ENCODE measurements at regions not wholly inside any gene's neighbourhood (a gene's known extent, or its start where the extent isn't known, plus 50 kb on each side); places are given as distances from the start of the nearest gene placed in this dataset.

DNA sequence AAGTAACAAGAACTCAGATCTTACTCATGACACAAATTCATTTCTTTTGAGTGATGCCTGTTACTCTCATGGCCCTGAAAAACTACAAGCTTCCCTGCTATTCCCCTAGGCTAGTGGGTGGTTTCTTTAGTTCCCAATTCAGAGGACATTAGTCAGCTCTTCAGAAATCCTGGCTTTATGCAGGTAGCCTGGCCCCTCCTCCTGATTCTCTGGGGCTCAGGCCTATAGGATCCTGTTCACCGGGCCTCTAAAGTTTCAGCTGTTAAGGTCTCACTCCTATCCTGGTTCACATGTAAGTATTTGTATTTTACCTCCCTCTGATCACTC, 87.3 kb upstream of the IRX5 start:
- no peak overlapping the region for H3K27ac ChIP-seq
- in situ Hi-C loops (cut with HindIII; ENCODE audit: low pct_ligation_motif_present, low sequenced_read_pairs), result no loop called here
- no peak for DNase-seq
- H3K36me3 ChIP-seq (replicated peaks), result no peaks in the 10 kb centered on the region
- H3K27me3 ChIP-seq (replicated peaks), result no peaks in the 10 kb centered on the region
- TF ChIP-seq, protein P1, sequence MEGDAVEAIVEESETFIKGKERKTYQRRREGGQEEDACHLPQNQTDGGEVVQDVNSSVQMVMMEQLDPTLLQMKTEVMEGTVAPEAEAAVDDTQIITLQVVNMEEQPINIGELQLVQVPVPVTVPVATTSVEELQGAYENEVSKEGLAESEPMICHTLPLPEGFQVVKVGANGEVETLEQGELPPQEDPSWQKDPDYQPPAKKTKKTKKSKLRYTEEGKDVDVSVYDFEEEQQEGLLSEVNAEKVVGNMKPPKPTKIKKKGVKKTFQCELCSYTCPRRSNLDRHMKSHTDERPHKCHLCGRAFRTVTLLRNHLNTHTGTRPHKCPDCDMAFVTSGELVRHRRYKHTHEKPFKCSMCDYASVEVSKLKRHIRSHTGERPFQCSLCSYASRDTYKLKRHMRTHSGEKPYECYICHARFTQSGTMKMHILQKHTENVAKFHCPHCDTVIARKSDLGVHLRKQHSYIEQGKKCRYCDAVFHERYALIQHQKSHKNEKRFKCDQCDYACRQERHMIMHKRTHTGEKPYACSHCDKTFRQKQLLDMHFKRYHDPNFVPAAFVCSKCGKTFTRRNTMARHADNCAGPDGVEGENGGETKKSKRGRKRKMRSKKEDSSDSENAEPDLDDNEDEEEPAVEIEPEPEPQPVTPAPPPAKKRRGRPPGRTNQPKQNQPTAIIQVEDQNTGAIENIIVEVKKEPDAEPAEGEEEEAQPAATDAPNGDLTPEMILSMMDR (IDR thresholded peaks at IDR 0.05; ENCODE audit: low read depth, low read length, missing control alignments), result no peak
- no peak overlapping the region for H3K4me3 ChIP-seq (ENCODE audit: low read depth, low read length)

DNA sequence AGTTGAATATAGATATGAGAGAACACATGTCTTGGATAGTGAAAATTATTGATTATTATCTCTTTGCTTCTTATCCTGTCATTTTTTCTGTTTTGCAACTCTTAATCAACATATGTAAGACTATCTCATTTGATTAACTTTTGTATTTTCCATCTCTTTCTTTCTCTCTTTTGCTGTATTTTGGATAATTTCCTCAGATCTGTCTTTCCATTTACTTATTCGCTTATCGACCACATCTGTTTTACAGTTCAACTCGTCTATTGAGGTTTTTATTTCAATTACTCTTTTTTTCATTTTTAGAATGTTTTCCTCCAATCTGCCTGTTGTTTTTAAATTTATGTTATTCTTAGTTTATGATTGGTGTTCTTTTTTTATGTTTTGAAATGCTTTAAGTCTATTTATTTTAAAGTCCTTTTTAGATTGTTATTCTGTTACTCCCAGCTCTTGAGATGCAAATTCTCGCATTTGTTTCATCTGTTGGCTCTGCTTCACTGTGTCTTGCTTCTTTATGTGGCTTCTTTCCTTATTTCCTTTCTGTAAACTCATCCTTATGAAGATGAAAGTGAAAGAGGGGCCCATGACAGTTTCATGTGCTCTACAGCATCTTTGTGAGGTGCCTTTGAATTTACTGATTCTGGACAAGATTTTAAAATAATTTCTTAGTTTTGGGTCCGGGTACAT, 87.8 kb upstream of the IRX5 start:
- Histone ChIP-seq H3K27ac (no peak overlapping the region), H3K27me3 (replicated peaks) (no peaks in the 10 kb centered on the region), H3K4me3 (ENCODE audit: low read depth, low read length) (no peak overlapping the region), H3K36me3 (replicated peaks) (no peaks in the 10 kb centered on the region)
- TF ChIP-seq, protein P1 (IDR thresholded peaks at IDR 0.05; ENCODE audit: low read depth, low read length, missing control alignments), result no peak
- no peak for DNase-seq
- in situ Hi-C loops (cut with HindIII; ENCODE audit: low pct_ligation_motif_present, low sequenced_read_pairs), result no loop called here

DNA sequence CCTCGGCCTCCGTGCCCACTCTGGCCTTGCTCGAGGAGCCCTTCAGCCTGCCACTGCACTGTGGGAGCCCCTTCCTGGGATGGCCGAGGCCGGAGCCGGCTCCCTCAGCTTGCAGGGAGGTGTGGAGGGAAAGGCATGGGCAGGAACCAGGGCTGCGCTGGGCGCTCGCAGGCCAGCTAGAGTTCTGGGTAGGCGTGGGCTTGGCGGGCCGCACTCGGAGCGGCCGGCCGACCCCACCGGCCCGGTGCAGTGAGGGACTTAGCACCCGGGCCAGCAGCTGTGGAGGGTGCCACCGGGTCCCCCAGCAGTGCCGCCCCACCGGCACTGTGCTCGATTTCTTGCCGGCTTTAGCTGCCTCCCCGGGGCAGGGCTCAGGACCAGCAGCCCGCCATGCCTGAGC, 101.0 kb upstream of the IRX5 start:
- DNase-seq, result no peak
- H3K4me3 ChIP-seq (ENCODE audit: low read depth, low read length), result no peak overlapping the region
- no peak overlapping the region for H3K27ac ChIP-seq
- H3K27me3 ChIP-seq (replicated peaks), result no peaks in the 10 kb centered on the region
- H3K36me3 ChIP-seq (replicated peaks), result no peaks in the 10 kb centered on the region
- in situ Hi-C loops (cut with HindIII; ENCODE audit: low pct_ligation_motif_present, low sequenced_read_pairs), result no loop called here
- TF ChIP-seq, protein P1 (IDR thresholded peaks at IDR 0.05; ENCODE audit: low read depth, low read length, missing control alignments), result no peak

DNA sequence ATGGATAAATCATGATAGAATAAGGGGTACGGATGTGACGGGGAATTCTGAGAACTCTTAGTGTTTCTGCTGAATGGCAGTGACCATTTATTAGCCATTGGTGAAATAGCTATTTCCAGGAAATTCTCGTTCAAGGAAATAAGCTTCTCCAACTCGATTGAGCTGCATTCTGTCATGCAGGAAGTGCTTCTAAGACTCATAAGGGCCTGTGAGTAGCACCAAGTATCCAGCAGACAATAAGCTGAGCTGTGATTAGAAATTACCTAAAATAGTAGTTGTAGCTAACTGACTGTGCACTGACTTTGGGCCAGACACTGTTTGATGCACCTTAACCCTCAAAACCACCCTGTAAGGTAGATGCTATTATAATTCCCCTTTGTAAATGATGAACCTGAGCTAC, 107.8 kb upstream of the IRX5 start:
- TF ChIP-seq, protein P1 (IDR thresholded peaks at IDR 0.05; ENCODE audit: low read depth, low read length, missing control alignments), result no peak
- Histone ChIP-seq H3K27me3 (replicated peaks) (no peaks in the 10 kb centered on the region), H3K36me3 (replicated peaks) (no peaks in the 10 kb centered on the region), H3K27ac (no peak overlapping the region), H3K4me3 (ENCODE audit: low read depth, low read length) (no peak overlapping the region)
- no peak for DNase-seq
- in situ Hi-C loops (cut with HindIII; ENCODE audit: low pct_ligation_motif_present, low sequenced_read_pairs), result no loop called here

DNA sequence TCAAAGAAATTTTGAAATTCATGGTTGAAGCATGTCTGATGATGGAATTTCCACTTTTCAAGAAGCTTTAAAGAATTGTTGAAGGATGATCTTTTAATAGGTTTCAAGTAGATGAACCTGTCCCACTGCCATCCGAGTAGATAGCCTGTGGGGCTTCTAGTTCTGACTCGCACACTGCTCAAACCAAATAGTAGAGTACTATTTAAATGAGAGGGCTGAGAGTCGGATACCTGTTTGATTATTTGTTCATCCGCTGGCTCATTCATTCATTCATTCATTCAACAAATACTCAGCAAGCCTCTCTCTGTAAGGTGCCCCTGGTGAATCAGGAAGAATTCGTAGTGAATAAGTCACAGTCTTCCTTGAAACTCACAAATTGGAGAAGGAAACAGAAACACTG, 108.2 kb upstream of the IRX5 start:
- Histone ChIP-seq H3K27me3 (replicated peaks) (no peaks in the 10 kb centered on the region), H3K4me3 (ENCODE audit: low read depth, low read length) (no peak overlapping the region), H3K36me3 (replicated peaks) (no peaks in the 10 kb centered on the region), H3K27ac (no peak overlapping the region)
- in situ Hi-C loops (cut with HindIII; ENCODE audit: low pct_ligation_motif_present, low sequenced_read_pairs), result no loop called here
- no peak for DNase-seq
- TF ChIP-seq, protein P1 (IDR thresholded peaks at IDR 0.05; ENCODE audit: low read depth, low read length, missing control alignments), result no peak

DNA sequence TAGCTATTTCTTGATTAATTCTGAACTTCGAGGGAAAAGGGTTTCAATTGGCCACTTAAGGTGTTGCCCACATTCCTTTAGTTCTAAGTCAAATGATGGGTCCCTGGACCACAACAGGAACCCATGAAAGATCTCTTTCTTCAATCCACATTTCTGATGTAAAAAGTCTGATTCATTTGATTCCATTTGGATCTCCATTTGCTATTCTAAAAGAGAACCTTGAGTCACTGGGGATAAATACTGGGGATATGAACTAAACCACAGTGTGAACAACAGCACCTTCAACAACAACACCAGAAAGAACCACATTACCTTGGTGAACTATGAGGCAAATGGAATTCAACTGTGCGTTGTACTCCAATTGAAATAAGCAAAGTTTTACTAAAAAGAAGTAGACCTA, 108.9 kb upstream of the IRX5 start:
- Histone ChIP-seq H3K36me3 (replicated peaks) (no peaks in the 10 kb centered on the region), H3K27me3 (replicated peaks) (no peaks in the 10 kb centered on the region), H3K4me3 (ENCODE audit: low read depth, low read length) (no peak overlapping the region), H3K27ac (no peak overlapping the region)
- TF ChIP-seq, protein P1 (IDR thresholded peaks at IDR 0.05; ENCODE audit: low read depth, low read length, missing control alignments), result no peak
- no peak for DNase-seq
- in situ Hi-C loops (cut with HindIII; ENCODE audit: low pct_ligation_motif_present, low sequenced_read_pairs), result no loop called here
